OCI-M2 (cell line): ENCODE measurements at regions not wholly inside any gene's neighbourhood (a gene's known extent, or its start where the extent isn't known, plus 50 kb on each side); places are given as distances from the start of the nearest gene placed in this dataset.
"Not testable (repeated sequence)": the region's sequence is repeated elsewhere in the genome, so short reads cannot be mapped to it uniquely, and the experiment has no call there.

Source experiments
- DNase-seq: peaks from one replicate; lab custom pipeline; 2025; ENCODE audit not compliant: unreplicated experiment; lab: John Stamatoyannopoulos, UW

DNA sequence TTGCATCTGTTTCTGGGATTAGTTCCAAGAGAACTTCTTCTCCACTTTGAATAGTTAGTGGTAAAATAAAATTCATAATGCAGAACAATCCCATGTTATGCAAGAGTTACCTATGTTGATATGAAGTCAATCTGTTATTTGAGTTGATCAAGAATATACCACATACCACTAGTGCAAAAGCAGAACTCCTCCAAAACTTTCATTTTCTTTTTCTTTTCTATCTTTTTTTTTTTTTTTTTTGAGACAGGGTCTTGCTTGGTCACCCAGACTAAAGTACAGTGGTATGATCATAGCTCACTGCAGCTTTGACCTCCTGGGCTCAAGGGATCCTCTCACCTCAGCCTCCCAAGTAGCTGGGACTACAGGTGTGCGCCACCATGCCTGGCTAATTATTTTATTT is 78.8 kb upstream of the UMPS start:
- not testable (repeated sequence) for DNase-seq

DNA sequence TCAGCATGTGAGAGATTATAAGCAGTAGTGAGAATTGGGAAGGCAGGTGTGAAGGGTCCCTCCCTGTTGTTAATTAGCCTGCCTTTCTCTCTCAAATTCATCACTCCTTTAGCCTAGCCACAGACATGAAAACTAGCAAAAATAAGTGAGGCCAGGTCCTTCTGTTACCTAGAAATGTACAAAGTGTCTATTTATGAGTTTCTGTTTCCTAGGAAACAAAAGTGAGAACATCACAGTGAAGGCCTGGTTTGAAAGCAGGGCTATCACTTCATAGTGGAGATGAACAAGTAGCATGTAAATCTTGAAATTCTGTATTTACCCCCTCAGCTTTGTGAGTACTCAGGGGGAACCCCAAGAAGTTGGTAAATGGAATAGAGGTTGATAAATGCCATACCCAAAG is 78.2 kb upstream of the UMPS start:
- DNase-seq, result no peak

- DNase-seq, result no peak
Observed at GRCh38 chr3:124653071-124653796, 77.0 kb upstream of the UMPS start.

GRCh38 chr3:124653797-124654469 is 76.3 kb upstream of the UMPS start:
- DNase-seq, result no peak

DNA sequence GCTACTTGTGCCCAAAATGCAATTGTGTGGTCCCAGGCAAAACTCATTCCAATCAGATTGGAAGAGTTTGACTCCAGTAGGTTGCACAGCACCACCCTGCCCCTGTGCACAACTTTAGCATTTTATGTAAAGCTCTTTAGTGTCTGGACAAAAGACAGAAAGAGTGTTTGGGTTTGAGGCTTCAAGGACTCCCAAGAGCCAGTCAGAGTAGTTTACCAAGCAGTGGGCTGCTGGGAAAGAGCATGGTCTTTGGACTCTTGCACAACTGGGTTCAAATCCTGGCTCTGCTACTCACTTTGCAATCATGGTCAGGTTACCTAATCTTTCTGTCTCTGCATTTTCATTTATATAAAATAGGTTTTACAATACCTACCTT is 75.8 kb upstream of the UMPS start:
- no peak for DNase-seq

GRCh38 chr3:124656531-124656930 is 73.7 kb upstream of the UMPS start:
- no peak for DNase-seq

GRCh38 chr3:124657138-124657537 is 73.1 kb upstream of the UMPS start:
- DNase-seq, result no peak

- no peak for DNase-seq
Observed at GRCh38 chr3:124658270-124658669, 72.0 kb upstream of the UMPS start.

DNA sequence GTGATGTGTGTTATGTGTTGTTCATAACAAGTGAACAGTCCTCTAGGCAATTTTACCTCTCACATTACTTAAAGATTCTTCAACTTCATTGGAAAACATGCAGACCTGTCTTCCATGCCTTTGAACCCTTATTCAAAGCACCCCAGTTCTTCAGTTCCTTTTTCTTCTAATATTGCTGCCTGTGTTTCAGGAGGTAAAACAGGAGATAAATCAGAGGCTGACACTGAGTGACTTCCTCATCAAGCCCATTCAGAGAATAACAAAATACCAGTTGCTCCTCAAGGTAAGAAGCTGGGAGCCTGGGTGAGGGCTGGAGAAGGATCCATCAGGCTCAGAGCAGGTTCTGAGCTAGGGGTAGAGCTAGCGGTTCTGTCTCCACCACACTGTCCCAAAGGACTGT is 71.1 kb upstream of the UMPS start:
- no peak for DNase-seq

DNA sequence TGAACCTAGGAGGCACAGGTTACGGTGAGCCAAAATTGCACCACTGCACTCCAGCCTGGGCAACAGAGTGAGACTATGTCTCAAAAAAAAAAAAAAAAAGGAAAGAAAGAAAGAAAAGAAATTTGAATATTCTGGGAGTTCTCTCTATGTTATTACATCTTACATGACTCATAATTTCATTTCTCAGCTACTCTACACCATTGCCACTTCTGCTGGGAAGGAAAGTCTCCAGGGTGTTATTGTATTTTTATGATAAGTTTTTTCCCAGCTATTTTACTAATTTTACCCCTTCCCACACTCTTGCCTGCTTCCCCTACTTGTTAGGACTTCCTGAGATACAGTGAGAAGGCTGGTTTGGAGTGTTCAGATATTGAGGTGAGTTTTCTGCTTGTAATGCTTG is 69.7 kb upstream of the UMPS start:
- DNase-seq, result no peak

- no peak for DNase-seq
Observed at GRCh38 chr3:124663690-124664089, 66.6 kb upstream of the UMPS start.

DNA sequence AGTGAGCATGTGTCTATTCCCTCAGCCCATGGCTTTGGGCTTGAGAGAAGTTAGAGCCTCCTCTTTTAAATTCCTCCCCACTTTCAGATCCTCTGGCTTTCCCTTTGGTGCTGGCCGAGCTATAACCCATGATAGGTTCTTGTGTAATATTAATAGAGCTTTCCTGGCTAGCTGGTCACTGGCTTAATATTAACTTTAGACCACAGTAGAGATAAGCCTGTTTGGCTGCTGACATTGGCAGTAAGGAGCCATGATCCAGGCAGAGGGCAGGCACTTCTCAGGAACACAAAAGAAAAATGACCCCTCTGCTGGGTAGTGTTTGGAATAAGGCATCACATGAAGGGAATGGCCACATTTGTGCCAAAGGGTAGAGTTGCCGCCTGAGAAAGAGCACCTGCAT is 65.4 kb upstream of the UMPS start:
- DNase-seq, result no peak

DNA sequence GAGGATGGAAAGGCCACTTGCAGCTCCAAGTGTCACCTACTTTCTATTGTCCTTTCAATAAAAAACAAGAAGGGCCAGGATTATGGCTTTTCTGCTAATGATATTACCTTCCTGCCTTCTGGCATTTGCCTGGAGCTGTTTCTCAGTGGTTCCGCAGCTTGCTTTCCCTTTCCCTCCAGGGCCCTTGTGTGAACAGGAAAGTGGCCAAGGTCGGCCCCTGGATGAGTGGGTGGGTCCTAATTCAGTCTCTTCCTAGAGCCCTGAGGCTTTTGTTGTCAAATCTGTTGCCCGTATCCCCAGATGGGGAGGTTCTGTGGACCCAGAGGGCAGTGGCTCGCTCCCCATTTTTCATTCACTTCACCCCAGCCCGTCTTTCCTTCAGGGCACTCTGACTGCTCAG is 64.2 kb upstream of the UMPS start:
- no peak for DNase-seq

DNA sequence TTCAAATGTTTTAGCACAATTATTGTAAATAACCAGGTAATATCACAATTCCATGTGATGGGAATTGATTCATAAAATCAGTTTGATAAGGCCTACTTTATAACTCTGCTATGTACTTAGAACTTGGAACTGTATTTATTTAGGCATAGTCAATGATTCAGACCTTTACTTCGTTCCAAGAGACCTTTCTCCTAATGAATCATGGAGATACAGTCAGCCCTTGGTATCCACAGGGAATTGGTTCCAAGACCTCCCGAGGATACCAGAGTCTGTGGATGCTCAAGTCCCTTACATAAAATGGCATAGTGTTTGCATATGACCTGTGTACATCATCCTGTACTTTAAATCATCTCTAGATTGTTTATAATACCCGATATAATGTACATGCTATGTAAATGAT is 60.8 kb upstream of the UMPS start:
- no peak for DNase-seq

DNA sequence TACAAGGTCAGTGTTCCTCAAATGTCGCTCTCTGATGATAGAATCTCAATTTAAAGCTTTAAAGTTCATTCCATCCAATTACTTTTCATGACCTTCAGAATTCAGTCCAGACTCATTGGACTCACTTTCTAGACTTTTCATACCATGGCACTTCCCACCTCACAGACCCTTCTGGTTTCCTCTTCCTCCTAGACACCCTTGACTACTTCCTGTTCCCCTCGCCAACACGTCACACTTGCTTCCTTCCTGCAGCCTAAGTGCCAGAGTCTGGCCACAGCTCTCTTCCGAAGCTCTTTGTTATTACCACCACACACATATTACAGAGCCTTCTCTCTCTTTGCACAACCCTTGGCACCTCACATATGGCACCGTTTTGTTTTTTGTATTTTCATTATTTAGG is 59.1 kb upstream of the UMPS start:
- no peak for DNase-seq

GRCh38 chr3:124674336-124674735 is 55.9 kb upstream of the UMPS start:
- no peak for DNase-seq

DNA sequence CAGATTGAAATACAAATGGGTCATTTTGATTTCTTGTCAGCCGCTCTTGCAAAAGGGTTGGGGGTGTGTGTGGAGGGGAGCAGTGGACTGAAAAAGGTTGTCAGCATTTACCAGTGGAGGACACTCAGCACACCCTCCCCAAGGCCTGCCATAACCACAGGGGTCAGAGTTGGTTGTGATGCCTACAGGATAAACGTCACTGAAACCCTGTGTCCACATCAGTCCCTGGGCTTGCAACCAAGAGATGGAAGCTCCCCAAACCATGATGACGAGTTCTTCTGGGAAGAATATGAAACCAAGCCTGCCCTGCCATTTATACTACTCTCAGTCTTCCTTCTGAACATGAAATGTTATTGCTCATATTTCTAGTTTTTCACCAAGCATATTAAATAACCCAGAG is 54.0 kb upstream of the UMPS start:
- DNase-seq, result no peak

GRCh38 chr3:124679048-124679638 is 51.1 kb upstream of the UMPS start:
- DNase-seq, result no peak
